ENCODE measurements at regions not wholly inside any gene's neighbourhood (a gene's known extent, or its start where the extent isn't known, plus 50 kb on each side); places are given as distances from the start of the nearest gene placed in this dataset.

DNA sequence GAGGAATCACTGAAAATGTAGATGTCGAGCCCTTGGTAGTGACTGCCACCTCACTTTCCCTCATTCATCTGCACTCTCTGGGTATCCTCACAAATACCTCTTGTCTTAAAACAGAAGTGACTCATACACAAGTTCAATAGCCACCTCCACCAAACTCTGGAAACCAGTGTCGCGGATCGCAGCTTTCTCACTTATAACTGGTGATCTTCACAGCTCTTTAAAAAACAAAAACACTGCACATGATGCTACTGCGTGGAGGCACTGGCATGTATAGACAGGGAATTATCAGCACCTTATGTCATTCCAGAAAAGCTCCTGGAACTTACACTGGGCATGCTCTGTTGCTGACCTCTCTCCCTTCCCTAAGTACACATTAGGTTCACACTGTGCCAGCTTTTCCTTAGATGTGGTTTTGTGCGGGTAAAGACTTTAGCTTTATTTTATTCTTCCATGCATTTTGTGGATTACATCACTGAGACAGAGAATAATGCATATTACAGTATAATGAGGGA is 425.5 kb upstream of the CADM1 start:
- DNase-seq (ENCODE audit: low read depth in 2 of 2) = no peak

DNA sequence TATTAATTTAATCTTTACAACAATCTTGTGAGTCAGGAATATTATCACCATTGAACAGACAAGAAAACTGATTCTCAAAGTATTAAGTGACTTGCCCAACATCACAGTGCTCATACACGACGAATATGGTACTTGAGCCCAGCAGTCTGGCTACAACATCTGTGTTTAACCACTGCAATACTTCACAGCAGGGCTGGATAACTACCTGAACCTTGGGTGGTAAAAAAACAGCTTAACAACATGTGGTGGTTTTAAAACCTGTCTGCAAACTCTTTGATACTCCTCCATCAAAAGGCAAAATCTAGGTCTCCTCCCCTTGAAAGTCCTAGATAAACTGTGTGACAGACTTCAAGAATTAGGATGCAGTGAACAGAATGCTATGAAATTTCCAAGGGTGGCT is 424.6 kb upstream of the CADM1 start:
- no peak for DNase-seq (ENCODE audit: low read depth in 2 of 2)

DNA sequence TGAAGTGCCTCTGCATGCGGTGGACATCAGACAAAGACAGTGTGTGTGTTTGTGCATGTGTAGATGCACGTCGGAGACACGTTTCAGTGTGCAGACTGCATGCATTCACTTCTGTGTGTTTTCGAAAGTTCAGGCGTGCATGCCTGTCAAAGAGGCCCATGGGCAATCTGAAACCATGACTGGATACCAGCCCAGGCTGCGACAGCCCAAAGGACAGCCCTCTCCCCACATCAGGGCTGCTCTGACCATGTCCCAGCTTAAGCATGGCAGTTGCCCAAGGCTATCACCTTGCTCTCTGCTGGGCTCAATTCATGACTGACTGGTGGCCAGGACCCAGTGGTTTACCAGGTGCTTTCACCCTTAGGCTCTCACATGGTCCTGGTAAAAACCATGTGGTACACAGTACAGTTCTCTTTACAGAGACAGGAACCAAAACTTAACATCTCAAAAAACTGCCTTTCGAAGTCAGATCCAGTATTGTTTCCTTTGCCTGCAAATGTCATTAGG is 423.7 kb upstream of the CADM1 start:
- no peak for DNase-seq (ENCODE audit: low read depth in 2 of 2)

DNA sequence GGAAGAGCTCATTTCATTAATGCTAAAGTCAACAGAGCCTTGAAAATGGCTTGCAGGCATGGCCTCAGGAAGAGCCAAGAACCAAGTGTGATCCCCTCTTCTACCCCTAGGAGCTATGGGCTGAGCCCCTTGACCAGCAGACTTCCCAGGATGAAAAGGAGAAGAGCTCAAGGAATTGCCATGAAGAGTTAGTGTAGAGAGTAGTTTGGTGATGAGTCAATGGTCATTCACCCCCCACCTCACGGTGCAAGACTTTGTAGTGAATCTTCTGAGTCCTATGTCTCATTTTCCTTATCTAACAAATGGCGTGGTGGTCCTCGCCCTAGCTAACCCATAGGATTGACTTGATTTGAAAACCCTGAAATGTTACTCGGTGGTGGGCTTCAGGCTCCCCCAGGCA is 422.4 kb upstream of the CADM1 start:
- DNase-seq (ENCODE audit: low read depth in 2 of 2) = no peak

DNA sequence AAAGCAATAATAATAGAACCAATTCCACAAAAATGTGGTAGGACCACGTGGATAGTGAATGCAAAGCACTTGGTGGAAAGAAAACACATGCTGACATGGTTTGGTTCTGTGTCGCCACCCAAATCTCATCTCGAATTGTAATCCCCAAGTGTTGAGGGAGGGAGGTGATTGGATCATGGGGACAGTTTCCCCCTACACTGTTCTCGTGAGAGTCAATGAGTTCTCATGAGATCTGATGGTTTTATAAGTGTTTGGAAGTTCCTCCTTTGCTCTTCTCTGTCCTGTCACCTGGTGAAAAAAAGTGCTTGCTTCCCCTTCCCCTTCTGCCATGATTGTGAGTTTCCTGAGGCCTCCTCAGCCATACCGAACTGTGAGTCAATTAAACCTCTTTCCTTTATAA is 421.9 kb upstream of the CADM1 start:
- no peak for DNase-seq (ENCODE audit: low read depth in 2 of 2)

DNA sequence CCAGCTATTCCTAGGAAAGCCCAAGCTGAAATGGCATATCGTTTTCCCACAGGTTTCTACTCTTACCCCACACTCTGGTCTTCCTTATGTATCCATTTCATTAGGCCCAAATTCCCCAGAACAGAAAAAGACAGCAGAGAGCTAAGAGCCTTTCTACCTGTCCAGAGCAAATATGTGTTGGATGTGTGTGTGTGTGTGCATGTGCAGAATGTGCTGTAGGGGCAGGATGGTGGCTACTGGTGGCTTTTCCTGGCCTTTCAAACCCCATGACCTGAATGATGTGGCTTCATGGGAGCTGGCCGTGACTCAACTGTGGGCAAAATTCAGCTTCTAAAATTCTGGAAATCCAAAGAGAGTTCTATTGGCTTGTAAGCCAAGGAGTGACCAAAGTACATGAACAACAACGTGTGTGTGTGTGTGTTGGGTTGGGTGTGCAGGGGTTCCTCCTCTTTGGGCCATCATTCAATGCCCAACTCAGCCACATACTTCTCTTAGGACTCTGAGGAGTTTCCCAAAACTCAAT is 421.4 kb upstream of the CADM1 start:
- DNase-seq (ENCODE audit: low read depth in 2 of 2) = no peak

DNA sequence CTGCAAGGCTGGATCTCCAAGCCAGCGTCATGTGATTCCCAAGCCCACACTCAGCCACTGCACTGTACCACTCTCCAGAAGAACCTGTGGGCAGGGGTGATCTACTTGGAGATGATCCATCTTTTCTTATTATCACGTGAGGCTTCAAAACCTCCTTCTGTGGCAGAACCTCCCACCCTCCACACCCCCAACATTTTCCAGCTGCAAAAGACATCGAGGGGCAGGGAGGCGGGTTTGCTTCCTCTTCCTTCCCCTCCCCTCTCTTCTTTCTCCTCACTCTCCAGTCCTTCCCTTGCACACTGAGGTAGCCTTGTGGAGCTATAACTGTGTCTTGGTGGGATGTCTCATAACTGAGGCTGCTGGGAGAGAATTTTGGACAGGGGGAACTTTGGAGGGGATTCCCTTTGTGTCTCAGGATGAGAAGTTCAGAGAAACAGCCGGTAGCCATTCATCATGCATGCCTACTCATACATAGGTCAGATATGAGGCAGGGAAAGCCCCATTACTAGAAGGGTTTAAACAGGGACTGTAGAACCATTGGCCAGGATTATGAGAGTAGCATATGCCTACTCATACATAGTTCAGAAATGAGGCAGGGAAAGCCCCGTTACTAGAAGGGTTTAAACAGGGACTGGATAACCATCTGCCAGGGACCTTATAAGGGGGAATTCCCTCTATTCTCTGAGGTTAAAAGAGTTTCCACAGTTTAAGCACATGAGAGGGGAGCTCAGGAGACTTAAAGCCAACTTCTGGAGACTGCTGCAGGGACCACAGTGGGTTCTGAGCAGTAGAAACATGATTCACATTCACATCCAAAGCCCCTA is 420.7 kb upstream of the CADM1 start:
- DNase-seq (ENCODE audit: low read depth in 2 of 2) = no peak

DNA sequence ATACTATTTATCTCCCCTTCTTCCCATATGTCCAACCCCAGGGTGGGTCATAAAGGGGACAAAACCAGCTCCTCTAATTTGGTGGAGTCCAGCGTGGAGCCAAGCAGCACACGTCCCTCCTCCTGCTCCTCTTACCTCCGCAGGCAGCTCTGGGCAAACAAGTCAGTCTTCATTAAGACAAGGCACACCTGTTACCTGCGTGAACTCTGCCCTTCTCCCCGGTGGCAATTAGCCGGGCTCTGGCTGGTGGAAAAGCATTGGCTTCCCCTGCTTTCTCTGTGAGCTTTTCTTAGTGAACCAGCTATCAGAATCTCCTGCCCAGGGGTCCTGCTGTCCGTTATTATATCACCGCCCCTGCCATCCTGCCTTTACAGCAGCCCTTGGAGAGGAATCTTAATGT is 418.7 kb upstream of the CADM1 start:
- no peak for DNase-seq (ENCODE audit: low read depth in 2 of 2)

DNA sequence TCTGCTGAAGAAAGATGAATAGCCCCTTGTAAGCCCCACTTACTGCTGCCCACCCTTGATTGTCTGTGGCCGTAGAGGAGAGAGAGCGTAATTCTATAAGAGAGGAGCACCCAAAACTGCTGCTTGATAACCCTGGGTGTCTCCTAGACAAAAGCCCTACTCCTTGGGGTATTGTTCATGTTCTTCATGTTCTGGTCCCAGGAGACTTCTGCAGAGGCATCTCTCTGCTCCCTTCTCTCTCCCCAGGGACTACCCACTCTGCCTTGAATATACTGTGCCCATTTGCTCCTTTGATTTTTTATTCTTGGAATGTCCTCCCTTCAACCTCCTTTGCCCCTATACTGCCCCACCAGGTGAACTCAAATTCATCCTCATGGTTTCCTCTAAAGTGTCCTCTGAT is 417.8 kb upstream of the CADM1 start:
- no peak for DNase-seq (ENCODE audit: low read depth in 2 of 2)

DNA sequence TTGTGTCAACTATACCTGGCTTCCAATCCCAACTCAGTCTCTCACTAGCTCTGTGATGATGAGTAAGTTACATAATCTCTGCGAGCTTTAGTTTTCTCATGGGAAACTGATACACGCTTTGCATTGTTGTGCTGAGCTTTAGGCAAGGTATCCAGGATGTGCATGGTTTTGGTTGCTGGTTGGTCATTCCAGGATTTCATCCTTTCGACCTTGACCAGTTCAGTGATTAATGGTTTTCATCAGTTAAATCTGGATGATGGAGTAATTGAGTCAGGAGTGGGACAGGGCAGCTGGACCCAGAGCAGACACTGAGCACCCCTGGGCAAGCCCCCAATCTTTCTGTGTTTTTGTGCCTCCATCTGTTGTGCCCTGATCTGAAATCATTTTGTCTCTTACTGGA is 417.3 kb upstream of the CADM1 start:
- DNase-seq (ENCODE audit: low read depth in 2 of 2) = no peak

DNA sequence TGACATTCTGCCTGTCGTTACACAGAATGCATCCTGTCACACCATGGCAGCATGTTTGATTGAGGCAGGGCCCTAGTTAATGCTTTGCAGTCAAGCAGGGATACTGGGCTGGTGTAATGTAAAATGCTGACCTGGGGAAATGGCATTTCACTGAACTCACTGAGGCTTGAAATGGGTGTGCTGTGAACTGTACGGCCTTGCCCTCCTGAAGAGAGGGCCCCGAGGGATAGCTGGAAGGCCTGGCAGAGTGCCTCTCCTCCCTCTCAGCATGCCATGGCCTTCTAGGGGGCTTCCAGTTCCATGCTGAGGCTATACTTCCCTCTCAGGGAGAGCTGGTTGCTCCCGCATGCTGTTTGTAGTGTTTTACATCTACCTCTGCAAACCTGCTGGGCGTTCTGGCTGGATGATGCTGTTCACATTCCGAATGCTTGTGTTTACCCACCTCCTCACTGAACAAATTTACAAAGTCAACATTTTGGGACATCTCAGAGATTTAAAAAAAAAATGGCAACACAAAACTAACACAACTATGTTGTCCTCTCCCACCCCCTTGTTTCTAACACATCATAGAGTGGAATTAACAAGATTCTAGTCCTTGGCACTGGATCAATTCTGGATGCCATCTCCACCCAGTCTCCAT is 416.7 kb upstream of the CADM1 start:
- DNase-seq (ENCODE audit: low read depth in 2 of 2) = no peak

DNA sequence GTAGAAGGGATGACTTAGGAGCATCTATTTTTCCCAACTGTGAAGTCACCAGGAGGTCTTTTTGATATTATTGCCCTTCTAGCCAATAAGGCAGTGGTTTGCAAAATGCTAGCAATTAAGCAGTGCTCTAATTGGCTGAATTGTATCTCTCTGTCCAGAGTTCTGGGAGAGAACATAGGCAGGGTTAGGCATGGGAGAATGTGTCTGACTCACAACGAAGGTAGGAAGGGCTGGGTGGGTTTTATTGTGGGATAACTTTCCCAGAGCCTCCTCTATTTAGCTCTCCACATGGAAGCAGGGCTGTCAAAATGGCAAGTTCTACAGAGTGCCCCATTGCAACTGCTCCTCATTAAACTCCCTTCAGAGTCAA is 415.9 kb upstream of the CADM1 start:
- no peak for DNase-seq (ENCODE audit: low read depth in 2 of 2)

DNA sequence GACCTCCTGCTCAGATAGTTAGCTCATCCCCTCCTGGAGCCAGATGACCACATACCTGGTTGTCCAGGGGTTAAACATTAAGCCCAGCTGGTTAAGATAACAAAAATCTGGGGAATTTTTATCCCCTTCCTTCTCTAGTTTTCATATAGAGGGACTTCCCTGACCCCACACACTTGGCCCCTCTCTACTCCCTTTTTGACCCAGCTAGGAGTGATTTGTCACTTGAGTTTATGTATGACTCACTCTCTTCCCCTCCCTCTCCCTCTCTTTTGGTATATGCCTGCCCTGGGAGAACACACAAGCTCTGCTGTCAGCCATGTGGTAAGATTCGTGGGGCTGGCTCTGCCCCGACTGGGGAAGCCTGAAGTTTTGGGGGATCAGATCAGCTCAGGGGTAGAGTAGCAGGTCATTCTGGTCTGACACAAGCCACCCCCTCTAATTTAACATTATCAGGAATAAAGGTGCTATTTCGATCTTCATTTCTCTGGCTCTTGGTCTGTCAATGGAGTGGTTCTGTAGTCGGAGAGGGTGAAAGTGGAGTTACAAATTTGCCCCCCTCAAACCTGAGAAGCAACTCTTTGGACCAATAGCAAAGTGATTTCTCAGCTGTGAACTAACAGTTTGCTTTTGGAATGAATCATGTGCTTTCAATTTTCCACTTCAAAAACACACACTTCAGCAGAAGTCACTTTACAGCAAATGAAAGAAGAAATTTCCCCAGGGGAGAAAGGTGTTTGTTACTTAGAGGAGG is 415.3 kb upstream of the CADM1 start:
- DNase-seq (ENCODE audit: low read depth in 2 of 2) = no peak

DNA sequence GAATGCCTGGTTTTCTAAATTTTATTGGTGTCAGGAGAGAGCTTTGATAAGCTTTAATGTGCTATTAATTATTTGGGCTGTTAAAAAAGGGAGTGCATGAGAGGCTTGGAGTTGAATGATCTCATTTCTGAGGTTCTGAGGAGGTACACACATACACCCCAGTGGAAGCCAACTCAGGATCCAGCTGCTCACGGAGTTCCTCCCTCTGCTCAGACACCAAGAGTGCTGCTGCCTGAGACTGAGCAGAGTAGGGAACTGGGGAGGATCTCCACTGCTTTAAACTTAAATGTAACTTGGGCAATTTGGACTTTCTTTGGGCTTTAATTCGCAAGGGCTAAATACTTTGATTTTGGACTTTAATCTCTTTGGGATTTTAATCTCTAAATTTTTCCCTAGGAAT is 414.4 kb upstream of the CADM1 start:
- DNase-seq (ENCODE audit: low read depth in 2 of 2) = no peak

DNA sequence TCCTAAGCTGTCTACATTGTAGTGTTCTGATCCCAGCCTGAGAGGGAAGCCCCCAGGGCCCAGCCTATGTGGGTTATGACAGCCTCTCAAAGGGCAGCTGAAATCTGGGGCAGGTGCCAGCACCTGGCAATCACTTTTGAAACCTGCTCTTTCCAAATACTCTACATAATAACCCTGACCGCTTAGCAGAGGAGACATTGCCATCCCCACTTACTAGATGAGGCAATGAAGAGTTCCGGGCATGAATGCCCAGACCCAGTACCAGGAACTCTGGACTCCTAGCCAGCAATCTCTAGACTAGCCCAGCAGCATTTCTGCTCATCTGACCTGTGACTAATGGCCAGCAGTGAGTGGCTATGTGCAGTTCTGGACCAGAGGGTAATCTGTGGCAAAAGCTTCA is 412.4 kb upstream of the CADM1 start:
- DNase-seq (ENCODE audit: low read depth in 2 of 2) = no peak

DNA sequence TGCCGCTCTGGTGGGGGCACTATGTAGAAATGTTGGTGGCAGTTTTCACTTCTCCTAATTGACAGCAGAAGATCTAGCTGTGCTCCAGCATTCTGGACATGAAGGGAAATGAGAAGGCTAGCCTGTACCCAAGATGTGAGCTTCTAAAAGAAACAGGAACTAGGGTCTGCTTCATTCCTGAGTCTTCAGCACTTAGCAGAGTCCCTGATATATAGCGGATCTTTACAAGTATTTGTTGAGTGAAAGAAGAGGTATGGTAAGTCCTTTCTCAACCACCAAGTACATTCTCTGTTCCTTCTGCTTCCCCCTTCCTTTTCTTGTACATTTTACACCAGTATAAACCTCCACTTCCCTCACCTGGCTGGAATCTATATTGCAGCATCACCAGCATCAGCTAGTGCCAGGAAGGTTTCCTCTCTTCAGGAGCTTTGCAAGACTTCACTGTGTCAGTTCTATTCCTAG is 408.3 kb upstream of the CADM1 start:
- no peak for DNase-seq (ENCODE audit: low read depth in 2 of 2)

DNA sequence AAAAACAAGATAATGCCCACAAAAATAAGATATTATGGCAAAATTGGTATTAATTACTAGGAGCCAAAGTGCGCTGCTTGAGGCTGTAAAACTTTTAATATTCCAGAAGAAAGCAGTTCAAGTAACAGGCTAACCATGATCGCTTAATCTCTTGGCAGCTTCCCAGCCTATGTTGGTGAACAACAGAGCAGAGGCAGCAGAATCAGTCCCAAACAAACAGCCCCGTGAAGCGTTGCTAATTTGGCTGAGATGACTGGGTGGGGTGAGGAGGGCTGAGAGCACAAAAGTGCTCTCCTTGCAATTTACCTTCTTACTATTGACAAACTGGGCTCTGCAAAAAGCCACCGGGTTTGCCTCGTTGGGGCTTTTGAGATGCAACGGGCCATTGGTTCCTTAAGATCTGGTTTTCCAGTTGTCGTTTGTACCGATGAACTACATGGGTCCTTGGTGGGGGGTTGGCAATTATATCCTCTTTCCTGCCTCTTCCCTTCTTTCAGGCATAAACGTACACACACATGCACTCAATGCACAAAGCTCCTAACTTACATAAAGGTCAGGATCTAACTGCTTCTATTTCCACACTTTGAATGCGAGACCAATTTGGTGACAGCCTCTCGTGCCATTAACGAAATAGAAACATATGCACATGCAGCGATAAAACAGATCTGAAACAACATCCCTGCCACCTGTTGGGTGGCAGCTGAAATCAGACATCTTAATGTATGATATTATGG is 407.6 kb upstream of the CADM1 start:
- no peak for DNase-seq (ENCODE audit: low read depth in 2 of 2)

DNA sequence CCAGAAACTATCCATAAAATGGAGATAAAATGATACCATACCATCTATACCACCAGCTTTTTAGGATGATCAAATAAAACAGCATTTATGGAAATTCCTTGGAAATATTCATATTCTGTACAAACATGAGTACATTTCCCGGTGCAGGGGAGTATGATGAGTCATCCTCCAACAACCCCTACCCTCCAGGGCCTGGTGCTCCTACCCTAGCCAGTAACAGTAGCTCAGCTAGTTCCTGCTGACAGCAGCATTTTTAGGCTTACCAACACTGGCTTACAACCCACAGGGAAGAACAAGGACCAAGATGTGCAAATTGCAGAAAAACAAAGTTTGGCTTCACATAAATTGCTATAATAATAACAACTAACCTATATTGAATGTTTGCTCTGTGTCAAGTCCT is 406.2 kb upstream of the CADM1 start:
- no peak for DNase-seq (ENCODE audit: low read depth in 2 of 2)

DNA sequence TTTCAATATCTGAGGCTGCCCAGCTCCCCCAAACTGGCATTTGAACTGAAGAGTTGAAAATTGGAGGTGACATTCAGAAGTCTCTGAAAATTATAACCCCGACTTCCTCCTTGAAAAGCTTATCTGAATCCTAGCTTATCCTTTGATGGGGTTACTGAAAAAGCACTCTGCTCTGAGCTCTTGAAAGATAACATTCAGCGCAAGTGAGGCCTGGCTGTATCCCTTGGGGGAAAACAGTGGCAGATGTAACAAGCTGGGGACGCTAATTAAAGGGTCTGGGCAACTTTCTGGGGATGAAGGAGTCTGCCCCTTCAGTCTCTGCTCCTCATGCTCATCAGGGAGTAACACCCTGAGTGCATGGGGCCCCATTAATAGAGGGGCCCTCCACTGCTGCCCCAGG is 402.0 kb upstream of the CADM1 start:
- DNase-seq (ENCODE audit: low read depth in 2 of 2) = no peak

DNA sequence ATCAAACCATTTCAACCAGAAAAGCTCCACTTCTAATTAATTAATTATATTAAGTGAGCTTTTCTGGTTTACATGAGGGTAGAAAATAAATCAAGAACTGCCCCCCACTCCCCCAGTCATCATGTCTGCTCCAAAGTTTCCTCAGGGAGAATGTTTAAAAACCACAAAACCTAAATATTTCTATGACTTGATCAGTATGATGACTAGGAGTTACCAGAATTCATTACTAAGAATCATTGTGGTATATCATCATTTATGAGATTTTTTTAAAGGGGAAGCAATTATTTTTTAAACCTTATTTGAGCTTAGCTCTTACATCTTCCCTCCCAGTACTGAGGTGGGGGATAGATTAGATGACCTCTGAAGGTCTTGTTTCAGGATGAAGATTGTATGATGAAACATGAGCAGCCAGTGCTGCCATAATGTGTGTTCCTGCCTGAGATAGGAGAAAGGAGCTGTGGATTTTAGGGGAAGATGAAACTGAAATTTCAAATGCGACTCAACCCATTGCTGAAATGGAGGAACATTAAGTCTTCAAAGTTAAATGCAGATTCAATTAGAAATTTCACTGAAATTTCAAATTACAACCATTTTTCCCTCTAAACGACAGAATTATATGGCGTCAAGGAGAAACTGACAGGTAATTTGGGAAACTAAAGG is 401.3 kb upstream of the CADM1 start:
- no peak for DNase-seq (ENCODE audit: low read depth in 2 of 2)

DNA sequence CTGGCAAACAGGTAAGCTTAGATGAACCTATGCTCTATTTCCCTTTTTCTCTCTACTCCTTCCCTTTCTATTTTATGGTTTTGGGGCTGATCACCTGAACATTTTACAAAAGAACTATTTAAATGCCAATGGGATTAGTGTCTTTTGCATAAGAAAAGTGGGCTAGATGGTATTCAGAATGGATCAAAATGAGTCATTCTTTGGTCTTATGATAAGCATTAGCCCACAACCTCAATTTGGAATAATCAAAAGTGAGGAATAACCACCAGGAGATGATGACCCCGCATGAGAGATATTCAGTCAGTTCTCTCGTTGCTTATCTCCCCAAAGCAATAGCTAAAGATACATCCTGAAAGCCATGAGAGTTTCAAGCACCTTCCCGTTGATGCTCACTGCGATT is 399.0 kb upstream of the CADM1 start:
- no peak for DNase-seq (ENCODE audit: low read depth in 2 of 2)
